ENCODE measurements at regions not wholly inside any gene's neighbourhood (a gene's known extent, or its start where the extent isn't known, plus 50 kb on each side); places are given as distances from the start of the nearest gene placed in this dataset.

- TF ChIP-seq POLR2AphosphoS5 (IDR thresholded peaks at IDR 0.05; ENCODE audit: low read depth, low read length) (no peak), PAX5 (IDR thresholded peaks at IDR 0.05; ENCODE audit: insufficient read depth, low read length, severe bottlenecking) (no peak), TAF1 (IDR thresholded peaks at IDR 0.05; ENCODE audit: low read depth, low read length) (no peak), SPI1 (IDR thresholded peaks at IDR 0.05; ENCODE audit: low read depth, low read length) (no peak)
- no peak for FAIRE-seq
- no peak for DNase-seq (ENCODE audit: insufficient read length, low spot score)
These were observed 112.1 kb upstream of the BDNF start for GRCh38 chr11:27812341-27812740.

GRCh38 chr11:27807596-27807995 is 107.3 kb upstream of the BDNF start:
- no peak for FAIRE-seq
- TF ChIP-seq PAX5 (IDR thresholded peaks at IDR 0.05; ENCODE audit: insufficient read depth, low read length, severe bottlenecking) (no peak), POU2F2 (IDR thresholded peaks at IDR 0.05; ENCODE audit: low read depth, low read length) (no peak), TAF1 (IDR thresholded peaks at IDR 0.05; ENCODE audit: low read depth, low read length) (no peak), POLR2AphosphoS5 (IDR thresholded peaks at IDR 0.05; ENCODE audit: low read depth, low read length) (no peak), SPI1 (IDR thresholded peaks at IDR 0.05; ENCODE audit: low read depth, low read length) (no peak), POLR2A (IDR thresholded peaks at IDR 0.05; ENCODE audit: low read depth, low read length) (no peak)
- DNase-seq (ENCODE audit: insufficient read length, low spot score), result no peak

- no peak for DNase-seq (ENCODE audit: insufficient read length, low spot score)
- no peak for FAIRE-seq
- no peak for TF ChIP-seq POLR2AphosphoS5 (IDR thresholded peaks at IDR 0.05; ENCODE audit: low read depth, low read length)
- TF ChIP-seq TAF1 (IDR thresholded peaks at IDR 0.05; ENCODE audit: low read depth, low read length), result no peak
- no peak for TF ChIP-seq PAX5 (IDR thresholded peaks at IDR 0.05; ENCODE audit: insufficient read depth, low read length, severe bottlenecking)
- no peak for TF ChIP-seq POLR2A (IDR thresholded peaks at IDR 0.05; ENCODE audit: low read depth, low read length)
- TF ChIP-seq SPI1 (IDR thresholded peaks at IDR 0.05; ENCODE audit: low read depth, low read length), result no peak
- no peak for TF ChIP-seq POU2F2 (IDR thresholded peaks at IDR 0.05; ENCODE audit: low read depth, low read length)
These were observed 105.9 kb upstream of the BDNF start for GRCh38 chr11:27806122-27806521.

GRCh38 chr11:27795955-27796861 is 96.0 kb upstream of the BDNF start:
- DNase-seq (ENCODE audit: insufficient read length, low spot score) (no peak), FAIRE-seq (no peak)
- no peak for TF ChIP-seq POLR2A (IDR thresholded peaks at IDR 0.05; ENCODE audit: low read depth, low read length)
- no peak for TF ChIP-seq PAX5 (IDR thresholded peaks at IDR 0.05; ENCODE audit: insufficient read depth, low read length, severe bottlenecking)
- no peak for TF ChIP-seq POU2F2 (IDR thresholded peaks at IDR 0.05; ENCODE audit: low read depth, low read length)
- no peak for TF ChIP-seq TAF1 (IDR thresholded peaks at IDR 0.05; ENCODE audit: low read depth, low read length)
- TF ChIP-seq SPI1 (IDR thresholded peaks at IDR 0.05; ENCODE audit: low read depth, low read length), result no peak

GRCh38 chr11:27786864-27787263 is 86.6 kb upstream of the BDNF start:
- TF ChIP-seq PAX5 (IDR thresholded peaks at IDR 0.05; ENCODE audit: insufficient read depth, low read length, severe bottlenecking), result no peak
- TF ChIP-seq TAF1 (IDR thresholded peaks at IDR 0.05; ENCODE audit: low read depth, low read length), result no peak
- TF ChIP-seq POLR2A (IDR thresholded peaks at IDR 0.05; ENCODE audit: low read depth, low read length), result no peak
- no peak for TF ChIP-seq SPI1 (IDR thresholded peaks at IDR 0.05; ENCODE audit: low read depth, low read length)
- no peak for TF ChIP-seq POLR2AphosphoS5 (IDR thresholded peaks at IDR 0.05; ENCODE audit: low read depth, low read length)
- no peak for TF ChIP-seq POU2F2 (IDR thresholded peaks at IDR 0.05; ENCODE audit: low read depth, low read length)
- no peak for DNase-seq (ENCODE audit: insufficient read length, low spot score)
- FAIRE-seq, result no peak

- no peak for DNase-seq (ENCODE audit: insufficient read length, low spot score)
- TF ChIP-seq SPI1 (IDR thresholded peaks at IDR 0.05; ENCODE audit: low read depth, low read length) (no peak), POLR2A (IDR thresholded peaks at IDR 0.05; ENCODE audit: low read depth, low read length) (no peak), PAX5 (IDR thresholded peaks at IDR 0.05; ENCODE audit: insufficient read depth, low read length, severe bottlenecking) (no peak), POU2F2 (IDR thresholded peaks at IDR 0.05; ENCODE audit: low read depth, low read length) (no peak), TAF1 (IDR thresholded peaks at IDR 0.05; ENCODE audit: low read depth, low read length) (no peak), POLR2AphosphoS5 (IDR thresholded peaks at IDR 0.05; ENCODE audit: low read depth, low read length) (no peak)
- FAIRE-seq, result no peak
These were observed 86.1 kb upstream of the BDNF start for GRCh38 chr11:27786331-27786730.

- TF ChIP-seq TAF1 (IDR thresholded peaks at IDR 0.05; ENCODE audit: low read depth, low read length) (no peak), POLR2AphosphoS5 (IDR thresholded peaks at IDR 0.05; ENCODE audit: low read depth, low read length) (no peak), SPI1 (IDR thresholded peaks at IDR 0.05; ENCODE audit: low read depth, low read length) (no peak), POLR2A (IDR thresholded peaks at IDR 0.05; ENCODE audit: low read depth, low read length) (no peak)
- DNase-seq (ENCODE audit: insufficient read length, low spot score) (no peak), FAIRE-seq (no peak)
These were observed 83.6 kb upstream of the BDNF start for GRCh38 chr11:27783701-27784355.

- TF ChIP-seq POLR2A (IDR thresholded peaks at IDR 0.05; ENCODE audit: low read depth, low read length) (no peak), TAF1 (IDR thresholded peaks at IDR 0.05; ENCODE audit: low read depth, low read length) (no peak), SPI1 (IDR thresholded peaks at IDR 0.05; ENCODE audit: low read depth, low read length) (no peak), PAX5 (IDR thresholded peaks at IDR 0.05; ENCODE audit: insufficient read depth, low read length, severe bottlenecking) (no peak), POU2F2 (IDR thresholded peaks at IDR 0.05; ENCODE audit: low read depth, low read length) (no peak), POLR2AphosphoS5 (IDR thresholded peaks at IDR 0.05; ENCODE audit: low read depth, low read length) (no peak)
- DNase-seq (ENCODE audit: insufficient read length, low spot score) (no peak), FAIRE-seq (no peak)
These were observed 76.8 kb upstream of the BDNF start for GRCh38 chr11:27777033-27777432.

- FAIRE-seq (no peak), DNase-seq (ENCODE audit: insufficient read length, low spot score) (no peak)
- no peak for TF ChIP-seq TAF1 (IDR thresholded peaks at IDR 0.05; ENCODE audit: low read depth, low read length)
- no peak for TF ChIP-seq PAX5 (IDR thresholded peaks at IDR 0.05; ENCODE audit: insufficient read depth, low read length, severe bottlenecking)
- TF ChIP-seq SPI1 (IDR thresholded peaks at IDR 0.05; ENCODE audit: low read depth, low read length), result no peak
- TF ChIP-seq POU2F2 (IDR thresholded peaks at IDR 0.05; ENCODE audit: low read depth, low read length), result no peak
- no peak for TF ChIP-seq POLR2AphosphoS5 (IDR thresholded peaks at IDR 0.05; ENCODE audit: low read depth, low read length)
- no peak for TF ChIP-seq POLR2A (IDR thresholded peaks at IDR 0.05; ENCODE audit: low read depth, low read length)
These were observed 73.6 kb upstream of the BDNF start for GRCh38 chr11:27773884-27774283.
